ENCODE measurements at regions not wholly inside any gene's neighbourhood (a gene's known extent, or its start where the extent isn't known, plus 50 kb on each side); places are given as distances from the start of the nearest gene placed in this dataset.

DNA sequence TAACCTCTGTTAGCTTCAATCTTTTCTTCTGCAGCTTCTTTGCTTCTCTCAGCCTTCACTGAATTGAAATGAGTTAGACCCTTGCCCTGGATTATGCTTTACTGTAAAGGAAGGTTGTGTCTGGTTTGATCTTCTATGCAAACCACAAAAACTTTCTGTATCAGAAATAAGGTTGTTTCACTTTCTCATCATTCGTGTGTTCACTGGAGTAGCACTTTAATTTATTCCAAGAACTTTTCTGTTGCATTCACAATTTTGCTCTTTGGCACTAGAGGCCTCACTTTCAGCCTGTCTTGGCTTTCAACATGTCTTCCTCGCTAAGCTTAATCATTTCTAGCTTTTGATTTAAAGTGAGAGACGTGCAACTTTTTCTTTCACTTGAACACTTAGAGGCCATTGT, 365.3 kb downstream of the TDRD15 start:
- no peak overlapping the region for H3K4me2 ChIP-seq (ENCODE audit: low read depth, low read length, poor library complexity, severe bottlenecking)
- H3K9me2 ChIP-seq (replicated peaks; ENCODE audit: insufficient read depth, low read length), result no peaks in the 10 kb centered on the region
- no peaks in the 10 kb centered on the region for H3K27me3 ChIP-seq (ENCODE audit: low read length)
- no peak overlapping the region for H3K4me3 ChIP-seq (ENCODE audit: insufficient read depth, low read length, poor library complexity, severe bottlenecking)
- no peaks in the 10 kb centered on the region for H3K79me2 ChIP-seq (ENCODE audit: insufficient read depth, low read length)
- H3K27ac ChIP-seq (ENCODE audit: low read depth, low read length), result no peak overlapping the region
- no peaks in the 10 kb centered on the region for H3K9me3 ChIP-seq (ENCODE audit: insufficient read depth, low read length)
- H2AFZ ChIP-seq (ENCODE audit: low read depth, low read length, severe bottlenecking), result no peak overlapping the region
- no peaks in the 10 kb centered on the region for H3K36me3 ChIP-seq (ENCODE audit: low read length)
- TF ChIP-seq EZH2phosphoT487 (conservative IDR thresholded peaks at IDR 0.05; ENCODE audit: low read length) (no peak), CTCF (IDR thresholded peaks at IDR 0.05; ENCODE audit: insufficient read depth, low read length, poor library complexity, severe bottlenecking) (no peak)
- H4K20me1 ChIP-seq (ENCODE audit: low read depth, low read length), result no peaks in the 10 kb centered on the region
- H3K9ac ChIP-seq (ENCODE audit: low read length), result no peak overlapping the region
- H3F3A ChIP-seq (ENCODE audit: insufficient read depth), result no peaks in the 10 kb centered on the region

GRCh38 chr2:21498016-21498415, 374.2 kb downstream of the TDRD15 start:
- H2AFZ ChIP-seq (ENCODE audit: low read depth, low read length, severe bottlenecking), result no peak overlapping the region
- no peaks in the 10 kb centered on the region for H3K79me2 ChIP-seq (ENCODE audit: insufficient read depth, low read length)
- no peaks in the 10 kb centered on the region for H3K9me3 ChIP-seq (ENCODE audit: insufficient read depth, low read length)
- no peaks in the 10 kb centered on the region for H4K20me1 ChIP-seq (ENCODE audit: low read depth, low read length)
- no peaks in the 10 kb centered on the region for H3F3A ChIP-seq (ENCODE audit: insufficient read depth)
- H3K9ac ChIP-seq (ENCODE audit: low read length), result no peak overlapping the region
- TF ChIP-seq EZH2phosphoT487 (conservative IDR thresholded peaks at IDR 0.05; ENCODE audit: low read length) (no peak), CTCF (IDR thresholded peaks at IDR 0.05; ENCODE audit: insufficient read depth, low read length, poor library complexity, severe bottlenecking) (no peak)
- no peaks in the 10 kb centered on the region for H3K9me2 ChIP-seq (replicated peaks; ENCODE audit: insufficient read depth, low read length)
- no peaks in the 10 kb centered on the region for H3K27me3 ChIP-seq (ENCODE audit: low read length)
- H3K4me2 ChIP-seq (ENCODE audit: low read depth, low read length, poor library complexity, severe bottlenecking), result no peak overlapping the region
- no peaks in the 10 kb centered on the region for H3K36me3 ChIP-seq (ENCODE audit: low read length)
- H3K27ac ChIP-seq (ENCODE audit: low read depth, low read length), result no peak overlapping the region
- no peak overlapping the region for H3K4me3 ChIP-seq (ENCODE audit: insufficient read depth, low read length, poor library complexity, severe bottlenecking)

DNA sequence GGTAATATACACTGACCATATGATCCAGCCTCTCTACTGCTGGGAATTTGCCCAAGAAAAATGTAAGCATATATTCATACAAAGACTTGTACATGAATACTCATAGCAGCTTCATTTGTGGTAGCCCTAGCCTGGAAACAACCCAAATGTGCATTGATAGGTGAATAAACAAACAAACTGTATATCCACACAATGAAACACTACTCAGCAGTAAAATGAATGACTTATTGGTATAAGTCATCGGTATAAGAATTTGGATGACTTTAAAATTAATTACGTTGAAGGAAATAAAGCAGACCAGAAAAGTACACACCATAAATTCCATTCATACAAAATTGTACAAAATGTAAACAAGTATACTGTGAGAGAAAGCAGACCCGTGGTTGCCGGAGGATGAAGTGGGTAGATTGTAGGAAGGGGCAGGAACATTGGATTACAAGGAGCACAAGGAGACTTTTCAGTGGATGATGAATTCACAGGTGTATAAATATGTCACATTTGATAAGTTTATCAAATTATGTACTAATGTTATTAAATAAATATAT, 376.7 kb downstream of the TDRD15 start:
- TF ChIP-seq EZH2phosphoT487 (conservative IDR thresholded peaks at IDR 0.05; ENCODE audit: low read length), result no peak
- TF ChIP-seq CTCF (IDR thresholded peaks at IDR 0.05; ENCODE audit: insufficient read depth, low read length, poor library complexity, severe bottlenecking), result no peak
- Histone ChIP-seq H2AFZ (ENCODE audit: low read depth, low read length, severe bottlenecking) (no peak overlapping the region), H3F3A (ENCODE audit: insufficient read depth) (no peaks in the 10 kb centered on the region), H3K36me3 (ENCODE audit: low read length) (no peaks in the 10 kb centered on the region), H3K9ac (ENCODE audit: low read length) (no peak overlapping the region), H3K9me3 (ENCODE audit: insufficient read depth, low read length) (no peaks in the 10 kb centered on the region), H4K20me1 (ENCODE audit: low read depth, low read length) (no peaks in the 10 kb centered on the region), H3K4me3 (ENCODE audit: insufficient read depth, low read length, poor library complexity, severe bottlenecking) (no peak overlapping the region), H3K4me2 (ENCODE audit: low read depth, low read length, poor library complexity, severe bottlenecking) (no peak overlapping the region), H3K9me2 (replicated peaks; ENCODE audit: insufficient read depth, low read length) (no peaks in the 10 kb centered on the region), H3K27ac (ENCODE audit: low read depth, low read length) (no peak overlapping the region), H3K79me2 (ENCODE audit: insufficient read depth, low read length) (no peaks in the 10 kb centered on the region), H3K27me3 (ENCODE audit: low read length) (no peaks in the 10 kb centered on the region)
